Endothelial cell (in vitro differentiated cells): ENCODE measurements at regions not wholly inside any gene's neighbourhood (a gene's known extent, or its start where the extent isn't known, plus 50 kb on each side); places are given as distances from the start of the nearest gene placed in this dataset.
A peak's percentile ranks its signal among the peaks of the same experiment; 100 is the strongest.

Source experiments
- DNase-seq: peaks from one replicate; pipeline ENCODE4 v3.0.0; 2021; ENCODE audit warnings: low spot score
- H3K27ac Mint-ChIP-seq: one replicate; pipeline ENCODE4 v1.8.0; 2021; ENCODE audit warnings: mixed read lengths, inconsistent platforms; ENCODE audit not compliant: unreplicated experiment
- H3K27me3 Mint-ChIP-seq: one replicate; pipeline ENCODE4 v1.8.0; 2021; ENCODE audit warnings: mild to moderate bottlenecking, moderate library complexity, mixed read lengths, inconsistent platforms; ENCODE audit not compliant: unreplicated experiment
- H3K36me3 Mint-ChIP-seq: one replicate; pipeline ENCODE4 v1.8.0; 2021; ENCODE audit warnings: mild to moderate bottlenecking, low read depth, mixed read lengths, inconsistent platforms; ENCODE audit not compliant: unreplicated experiment
- H3K4me1 Mint-ChIP-seq: one replicate; pipeline ENCODE4 v1.8.0; 2021; ENCODE audit warnings: mild to moderate bottlenecking, mixed read lengths, inconsistent platforms; ENCODE audit not compliant: unreplicated experiment
- H3K4me3 Mint-ChIP-seq: one replicate; pipeline ENCODE4 v1.8.0; 2021; ENCODE audit warnings: mild to moderate bottlenecking, mixed read lengths, inconsistent platforms; ENCODE audit not compliant: unreplicated experiment
- H3K9me3 Mint-ChIP-seq: one replicate; pipeline ENCODE4 v1.8.0; 2021; ENCODE audit warnings: mixed read lengths, inconsistent platforms; ENCODE audit not compliant: unreplicated experiment
- CTCF ChIP-seq: fragments of 200-600 bp; sonication (generic); IDR thresholded peaks from one replicate; pipeline ENCODE4 v1.5.0; 2021; ENCODE audit warnings: antibody characterized with exemption; ENCODE audit not compliant: unreplicated experiment

- Mint-ChIP-seq H3K27ac (no peak overlapping the region), H3K36me3 (no peaks in the 10 kb centered on the region), H3K4me3 (no peak overlapping the region), H3K27me3 (peaks cover 4% of the 10 kb centered on the region), H3K4me1 (peaks cover 9% of the 10 kb centered on the region), H3K9me3 (no peaks in the 10 kb centered on the region)
- no peak for DNase-seq
- TF ChIP-seq CTCF, result no peak
Measured at GRCh38 chr5:129163810-129164378, 69.3 kb downstream of the ISOC1 start.

GRCh38 chr5:129170050-129170449, 75.5 kb downstream of the ISOC1 start:
- H3K27me3 Mint-ChIP-seq, result peaks cover 2% of the 10 kb centered on the region
- H3K4me3 Mint-ChIP-seq, result no peak overlapping the region
- H3K27ac Mint-ChIP-seq, result no peak overlapping the region
- no peak for DNase-seq
- H3K9me3 Mint-ChIP-seq, result no peaks in the 10 kb centered on the region
- no peak for TF ChIP-seq CTCF
- no peaks in the 10 kb centered on the region for H3K36me3 Mint-ChIP-seq
- peaks cover 15% of the 10 kb centered on the region for H3K4me1 Mint-ChIP-seq

GRCh38 chr5:129171194-129171944, 76.8 kb downstream of the ISOC1 start:
- H3K27ac Mint-ChIP-seq, result no peak overlapping the region
- H3K36me3 Mint-ChIP-seq, result no peaks in the 10 kb centered on the region
- no peak overlapping the region for H3K4me3 Mint-ChIP-seq
- DNase-seq, result no peak
- no peak for TF ChIP-seq CTCF
- peaks cover 14% of the 10 kb centered on the region for H3K4me1 Mint-ChIP-seq
- H3K9me3 Mint-ChIP-seq, result no peaks in the 10 kb centered on the region
- peaks cover 2% of the 10 kb centered on the region for H3K27me3 Mint-ChIP-seq

GRCh38 chr5:129172580-129172979, 78.0 kb downstream of the ISOC1 start:
- Mint-ChIP-seq H3K27ac (no peak overlapping the region), H3K9me3 (no peaks in the 10 kb centered on the region), H3K4me1 (peaks cover 6% of the 10 kb centered on the region), H3K27me3 (peaks cover 2% of the 10 kb centered on the region), H3K36me3 (no peaks in the 10 kb centered on the region), H3K4me3 (no peak overlapping the region)
- no peak for DNase-seq
- peak; percentile 48 for TF ChIP-seq CTCF

- no peak for DNase-seq
- no peak overlapping the region for H3K4me3 Mint-ChIP-seq
- no peak overlapping the region for H3K27ac Mint-ChIP-seq
- H3K36me3 Mint-ChIP-seq, result no peaks in the 10 kb centered on the region
- H3K27me3 Mint-ChIP-seq, result peaks cover 2% of the 10 kb centered on the region
- H3K9me3 Mint-ChIP-seq, result no peaks in the 10 kb centered on the region
- peaks cover 6% of the 10 kb centered on the region for H3K4me1 Mint-ChIP-seq
- TF ChIP-seq CTCF, result no peak
Measured at GRCh38 chr5:129173771-129174170, 79.2 kb downstream of the ISOC1 start.
